Ishikawa (cell line): ENCODE measurements at regions not wholly inside any gene's neighbourhood (a gene's known extent, or its start where the extent isn't known, plus 50 kb on each side); places are given as distances from the start of the nearest gene placed in this dataset.

Source experiments
- CEBPB ChIP-seq: IDR thresholded peaks from 2 replicates; pipeline ENCODE4 v1.6.1; 2012
- EP300 ChIP-seq: IDR thresholded peaks from 2 replicates; pipeline ENCODE4 v1.6.1; 2012; ENCODE audit warnings: borderline replicate concordance
- MAX ChIP-seq: IDR thresholded peaks from 2 replicates; pipeline ENCODE4 v1.6.1; 2012
- RAD21 ChIP-seq: IDR thresholded peaks from 2 replicates; pipeline ENCODE4 v1.6.1; 2012; ENCODE audit warnings: low read depth
- REST ChIP-seq: IDR thresholded peaks from 2 replicates; pipeline ENCODE4 v1.6.1; 2012; ENCODE audit warnings: low read depth, mild to moderate bottlenecking
- TAF1 ChIP-seq: IDR thresholded peaks from 2 replicates; pipeline ENCODE4 v1.6.1; 2012; ENCODE audit warnings: low read depth, mild to moderate bottlenecking
- TCF12 ChIP-seq: IDR thresholded peaks from 2 replicates; pipeline ENCODE4 v1.6.1; 2012; ENCODE audit warnings: low read depth
- TEAD4 ChIP-seq: IDR thresholded peaks from 2 replicates; pipeline ENCODE4 v1.6.1; 2012
- USF1 ChIP-seq: IDR thresholded peaks from 2 replicates; pipeline ENCODE4 v1.6.1; 2012
- YY1 ChIP-seq: IDR thresholded peaks from 2 replicates; pipeline ENCODE4 v1.6.1; 2012; ENCODE audit warnings: low read depth

GRCh38 chr5:135194126-135194488, 160.1 kb upstream of the PITX1 start:
- TF ChIP-seq TCF12 (no peak), REST (no peak), MAX (no peak), EP300 (no peak), TEAD4 (no peak), RAD21 (no peak), TAF1 (no peak), CEBPB (no peak), USF1 (no peak), YY1 (no peak)
